ENCODE measurements at regions not wholly inside any gene's neighbourhood (a gene's known extent, or its start where the extent isn't known, plus 50 kb on each side); places are given as distances from the start of the nearest gene placed in this dataset.

DNA sequence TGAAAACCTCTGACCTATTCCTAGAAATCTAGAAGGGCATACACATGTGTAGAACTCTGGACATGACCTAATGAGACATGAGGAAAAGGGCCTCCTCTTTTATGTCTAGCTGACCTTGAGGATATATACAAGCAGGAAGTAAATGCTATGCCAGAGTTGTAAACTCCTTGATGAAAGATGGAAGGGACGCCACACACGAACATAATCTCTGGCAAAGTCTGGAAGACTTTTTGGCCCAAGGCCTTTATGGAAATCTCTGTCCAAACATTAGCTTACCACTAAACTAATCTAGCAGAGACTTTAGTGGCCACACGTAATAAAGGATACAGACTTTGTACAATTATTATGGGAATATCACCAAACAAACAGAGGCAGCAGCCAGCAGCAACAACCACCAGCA, 138.1 kb upstream of the THSD7A start:
- no peak overlapping the region for H2BK5ac ChIP-seq (ENCODE audit: low read depth, low read length, poor library complexity, severe bottlenecking)
- no peak overlapping the region for H4K91ac ChIP-seq (ENCODE audit: low read length)
- peaks cover 21% of the 10 kb centered on the region for H3K9me3 ChIP-seq (ENCODE audit: control insufficient read depth, low read length)
- no peak overlapping the region for H2AK5ac ChIP-seq (ENCODE audit: low read length, severe bottlenecking)
- no peaks in the 10 kb centered on the region for H3K79me1 ChIP-seq (replicated peaks; ENCODE audit: low read length, poor library complexity, severe bottlenecking)
- H3K36me3 ChIP-seq (ENCODE audit: control insufficient read depth in 1 of 2, insufficient read depth in 2 of 2, low read depth in 1 of 2, low read length in 2 of 2): no peaks in the 10 kb centered on the region
- no peak for DNase-seq
- H2AFZ ChIP-seq (ENCODE audit: low read depth, low read length): no peak overlapping the region
- H4K8ac ChIP-seq (ENCODE audit: low read length): no peak overlapping the region
- H3K18ac ChIP-seq (ENCODE audit: low read depth in 1 of 2, low read length in 2 of 2): no peak overlapping the region
- H3K14ac ChIP-seq (ENCODE audit: low read length in 2 of 2): no peak overlapping the region
- no peak overlapping the region for H2BK15ac ChIP-seq (ENCODE audit: low read depth, poor library complexity, severe bottlenecking)
- H3K9ac ChIP-seq (ENCODE audit: low read length): no peak overlapping the region
- no peak overlapping the region for H3K27ac ChIP-seq (ENCODE audit: low read length, poor library complexity, severe bottlenecking)
- H3K4me1 ChIP-seq (ENCODE audit: control insufficient read depth, insufficient read depth, low read depth, low read length): no peaks in the 10 kb centered on the region
- H3K4ac ChIP-seq (ENCODE audit: low read depth in 1 of 2, low read length in 2 of 2): no peak overlapping the region
- 76% methylated on average over 2 of the region's 3 CpGs for WGBS
- H2BK120ac ChIP-seq (ENCODE audit: low read depth, low read length): no peak overlapping the region
- H2BK12ac ChIP-seq (ENCODE audit: low read length in 2 of 2): no peak overlapping the region
- H3K4me2 ChIP-seq (ENCODE audit: low read length, poor library complexity, severe bottlenecking): no peak overlapping the region
- H3K4me3 ChIP-seq (ENCODE audit: insufficient read depth in 1 of 2, low read depth in 1 of 2, low read length in 2 of 2): no peak overlapping the region
- H3K27me3 ChIP-seq (ENCODE audit: control insufficient read depth in 1 of 2, insufficient read depth in 1 of 2, low read length in 2 of 2): no peaks in the 10 kb centered on the region
- H3K23ac ChIP-seq (ENCODE audit: low read length in 2 of 2): no peak overlapping the region

GRCh38 chr7:11985376-11985775, 153.4 kb upstream of the THSD7A start:
- Histone ChIP-seq H3K27ac (ENCODE audit: low read length, poor library complexity, severe bottlenecking) (no peak overlapping the region), H2BK12ac (ENCODE audit: low read length in 2 of 2) (no peak overlapping the region), H2AK5ac (ENCODE audit: low read length, severe bottlenecking) (no peak overlapping the region), H3K14ac (ENCODE audit: low read length in 2 of 2) (no peak overlapping the region), H4K91ac (ENCODE audit: low read length) (no peak overlapping the region), H3K27me3 (ENCODE audit: control insufficient read depth in 1 of 2, insufficient read depth in 1 of 2, low read length in 2 of 2) (no peaks in the 10 kb centered on the region), H3K9ac (ENCODE audit: low read length) (no peak overlapping the region), H4K8ac (ENCODE audit: low read length) (no peak overlapping the region), H3K23ac (ENCODE audit: low read length in 2 of 2) (no peak overlapping the region), H3K4ac (ENCODE audit: low read depth in 1 of 2, low read length in 2 of 2) (no peak overlapping the region), H3K4me3 (ENCODE audit: insufficient read depth in 1 of 2, low read depth in 1 of 2, low read length in 2 of 2) (no peak overlapping the region), H3K18ac (ENCODE audit: low read depth in 1 of 2, low read length in 2 of 2) (no peak overlapping the region), H3K36me3 (ENCODE audit: control insufficient read depth in 1 of 2, insufficient read depth in 2 of 2, low read depth in 1 of 2, low read length in 2 of 2) (no peaks in the 10 kb centered on the region), H2BK120ac (ENCODE audit: low read depth, low read length) (no peak overlapping the region), H2BK15ac (ENCODE audit: low read depth, poor library complexity, severe bottlenecking) (no peak overlapping the region), H2BK5ac (ENCODE audit: low read depth, low read length, poor library complexity, severe bottlenecking) (no peak overlapping the region), H3K4me1 (ENCODE audit: control insufficient read depth, insufficient read depth, low read depth, low read length) (no peaks in the 10 kb centered on the region), H3K4me2 (ENCODE audit: low read length, poor library complexity, severe bottlenecking) (no peak overlapping the region), H2AFZ (ENCODE audit: low read depth, low read length) (no peak overlapping the region), H3K79me1 (replicated peaks; ENCODE audit: low read length, poor library complexity, severe bottlenecking) (no peaks in the 10 kb centered on the region), H3K9me3 (ENCODE audit: control insufficient read depth, low read length) (peaks cover 2% of the 10 kb centered on the region)
- DNase-seq: no peak

DNA sequence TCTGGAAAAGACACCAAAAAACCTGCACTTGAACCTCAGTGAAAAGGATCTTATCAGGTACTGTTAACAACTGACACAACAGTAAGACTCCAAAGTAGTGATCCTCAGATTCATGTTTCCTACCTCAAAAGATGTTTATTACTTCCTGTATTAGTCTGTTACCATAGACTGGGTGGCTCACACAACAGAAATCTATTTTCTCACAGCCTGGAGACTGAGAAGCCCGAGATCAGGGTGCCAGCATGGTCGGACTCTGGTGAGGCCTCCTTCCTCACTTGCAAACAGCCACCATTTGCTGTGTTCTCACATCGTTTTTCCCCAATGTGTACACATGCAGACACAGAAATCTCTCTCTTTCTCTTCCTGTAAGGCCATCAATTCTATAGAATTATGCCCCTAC, 154.0 kb upstream of the THSD7A start:
- Histone ChIP-seq H2BK12ac (ENCODE audit: low read length in 2 of 2) (no peak overlapping the region), H3K4me2 (ENCODE audit: low read length, poor library complexity, severe bottlenecking) (no peak overlapping the region), H3K23ac (ENCODE audit: low read length in 2 of 2) (no peak overlapping the region), H3K4me1 (ENCODE audit: control insufficient read depth, insufficient read depth, low read depth, low read length) (no peaks in the 10 kb centered on the region), H3K79me1 (replicated peaks; ENCODE audit: low read length, poor library complexity, severe bottlenecking) (no peaks in the 10 kb centered on the region), H4K91ac (ENCODE audit: low read length) (no peak overlapping the region), H3K9me3 (ENCODE audit: control insufficient read depth, low read length) (peaks cover 2% of the 10 kb centered on the region), H3K27me3 (ENCODE audit: control insufficient read depth in 1 of 2, insufficient read depth in 1 of 2, low read length in 2 of 2) (no peaks in the 10 kb centered on the region), H2AFZ (ENCODE audit: low read depth, low read length) (no peak overlapping the region), H4K8ac (ENCODE audit: low read length) (no peak overlapping the region), H3K18ac (ENCODE audit: low read depth in 1 of 2, low read length in 2 of 2) (no peak overlapping the region), H3K4me3 (ENCODE audit: insufficient read depth in 1 of 2, low read depth in 1 of 2, low read length in 2 of 2) (no peak overlapping the region), H2BK120ac (ENCODE audit: low read depth, low read length) (no peak overlapping the region), H3K27ac (ENCODE audit: low read length, poor library complexity, severe bottlenecking) (no peak overlapping the region), H2BK5ac (ENCODE audit: low read depth, low read length, poor library complexity, severe bottlenecking) (no peak overlapping the region), H2BK15ac (ENCODE audit: low read depth, poor library complexity, severe bottlenecking) (no peak overlapping the region), H3K36me3 (ENCODE audit: control insufficient read depth in 1 of 2, insufficient read depth in 2 of 2, low read depth in 1 of 2, low read length in 2 of 2) (no peaks in the 10 kb centered on the region), H3K9ac (ENCODE audit: low read length) (no peak overlapping the region), H2AK5ac (ENCODE audit: low read length, severe bottlenecking) (no peak overlapping the region), H3K4ac (ENCODE audit: low read depth in 1 of 2, low read length in 2 of 2) (no peak overlapping the region), H3K14ac (ENCODE audit: low read length in 2 of 2) (no peak overlapping the region)
- WGBS: 84% methylated on average over 3 of the region's 3 CpGs
- no peak for DNase-seq

- H4K8ac ChIP-seq (ENCODE audit: low read length): no peak overlapping the region
- no peak overlapping the region for H3K4me3 ChIP-seq (ENCODE audit: insufficient read depth in 1 of 2, low read depth in 1 of 2, low read length in 2 of 2)
- H3K79me1 ChIP-seq (replicated peaks; ENCODE audit: low read length, poor library complexity, severe bottlenecking): no peaks in the 10 kb centered on the region
- DNase-seq: no peak
- no peak overlapping the region for H2BK120ac ChIP-seq (ENCODE audit: low read depth, low read length)
- no peaks in the 10 kb centered on the region for H3K9me3 ChIP-seq (ENCODE audit: control insufficient read depth, low read length)
- H3K27ac ChIP-seq (ENCODE audit: low read length, poor library complexity, severe bottlenecking): no peak overlapping the region
- no peak overlapping the region for H3K14ac ChIP-seq (ENCODE audit: low read length in 2 of 2)
- no peak overlapping the region for H3K4ac ChIP-seq (ENCODE audit: low read depth in 1 of 2, low read length in 2 of 2)
- no peaks in the 10 kb centered on the region for H3K4me1 ChIP-seq (ENCODE audit: control insufficient read depth, insufficient read depth, low read depth, low read length)
- H2BK12ac ChIP-seq (ENCODE audit: low read length in 2 of 2): no peak overlapping the region
- H3K18ac ChIP-seq (ENCODE audit: low read depth in 1 of 2, low read length in 2 of 2): no peak overlapping the region
- H2AK5ac ChIP-seq (ENCODE audit: low read length, severe bottlenecking): no peak overlapping the region
- H2BK15ac ChIP-seq (ENCODE audit: low read depth, poor library complexity, severe bottlenecking): no peak overlapping the region
- H3K36me3 ChIP-seq (ENCODE audit: control insufficient read depth in 1 of 2, insufficient read depth in 2 of 2, low read depth in 1 of 2, low read length in 2 of 2): no peaks in the 10 kb centered on the region
- WGBS: no CpG with 5 or more reads among the region's 1 CpG
- H3K27me3 ChIP-seq (ENCODE audit: control insufficient read depth in 1 of 2, insufficient read depth in 1 of 2, low read length in 2 of 2): no peaks in the 10 kb centered on the region
- no peak overlapping the region for H4K91ac ChIP-seq (ENCODE audit: low read length)
- H3K4me2 ChIP-seq (ENCODE audit: low read length, poor library complexity, severe bottlenecking): no peak overlapping the region
- H3K9ac ChIP-seq (ENCODE audit: low read length): no peak overlapping the region
- H2AFZ ChIP-seq (ENCODE audit: low read depth, low read length): no peak overlapping the region
- H3K23ac ChIP-seq (ENCODE audit: low read length in 2 of 2): no peak overlapping the region
- H2BK5ac ChIP-seq (ENCODE audit: low read depth, low read length, poor library complexity, severe bottlenecking): no peak overlapping the region
These were observed 156.2 kb upstream of the THSD7A start for GRCh38 chr7:11988186-11988585.

Data from mesenchymal stem cell (in vitro differentiated cells and primary cell).